BLaER1 treated with 17β-estradiol and CSF1 and Interleukin-3, amounts not matched to agents 10 nM and 100 nM (cell line): ENCODE measurements at regions not wholly inside any gene's neighbourhood (a gene's known extent, or its start where the extent isn't known, plus 50 kb on each side); places are given as distances from the start of the nearest gene placed in this dataset.

Experiments
- H3K27ac ChIP-seq, 11 experiments: shearing (Covaris generic); formaldehyde crosslinking; 2 replicates each; pipeline ENCODE4 v1.8.1; 2022
- H3K27me3 ChIP-seq, 11 experiments: shearing (Covaris generic); formaldehyde crosslinking; 2 replicates each; pipeline ENCODE4 v1.8.1; 2022
- H3K36me3 ChIP-seq, 11 experiments: shearing (Covaris generic); formaldehyde crosslinking; 2 replicates each; pipeline ENCODE4 v1.8.1; 2022
- H3K4me1 ChIP-seq, 10 experiments: shearing (Covaris generic); formaldehyde crosslinking; 2 replicates each; pipeline ENCODE4 v1.8.1; 2022
- H3K4me2 ChIP-seq, 11 experiments: shearing (Covaris generic); formaldehyde crosslinking; 2 replicates each; pipeline ENCODE4 v1.8.1; 2022
- H3K4me3 ChIP-seq, 10 experiments: shearing (Covaris generic); formaldehyde crosslinking; 2 replicates each; pipeline ENCODE4 v1.8.1; 2022
- H3K9ac ChIP-seq, 11 experiments: shearing (Covaris generic); formaldehyde crosslinking; 2 replicates each; pipeline ENCODE4 v1.8.1; 2022
- H3K9me3 ChIP-seq, 11 experiments: shearing (Covaris generic); formaldehyde crosslinking; replicated peaks in 1 of 11; 2 replicates each; pipeline ENCODE4 v1.8.1; 2022
- H4K20me1 ChIP-seq, 11 experiments: shearing (Covaris generic); formaldehyde crosslinking; 2 replicates each; pipeline ENCODE4 v1.8.1; 2022
- Cebpa-rat ChIP-seq, 11 experiments: shearing (Covaris generic); IDR thresholded peaks; 2 replicates each; pipeline ENCODE4 v1.8.1; 2022

- Histone ChIP-seq H3K9ac (no peak overlapping the region), H3K9me3 (peaks cover 0 to 6% (median 0%) of the 10 kb centered on the region in 11 experiments; a peak in 5 of 22 replicates), H3K27ac (no peak overlapping the region), H3K4me3 (no peak overlapping the region), H4K20me1 (no peaks in the 10 kb centered on the region), H3K4me2 (peak overlapping the region in 4 of 11 experiments; percentile 33 to 79 (median 76); a peak in 7 of 22 replicates), H3K4me1 (peaks cover 6 to 45% (median 21%) of the 10 kb centered on the region in 10 experiments; a peak in 19 of 20 replicates), H3K36me3 (no peaks in the 10 kb centered on the region), H3K27me3 (no peaks in the 10 kb centered on the region)
- TF ChIP-seq Cebpa-rat (IDR thresholded peaks at IDR 0.05): no peak
These were observed 246.9 kb upstream of the GLI3 start for GRCh38 chr7:42483886-42484285.

- TF ChIP-seq Cebpa-rat (IDR thresholded peaks at IDR 0.05): no peak
- H3K4me2 ChIP-seq: peak overlapping the region in 1 of 11 experiments; percentile 17; a peak in 1 of 22 replicates
- no peaks in the 10 kb centered on the region for H3K36me3 ChIP-seq
- H3K27ac ChIP-seq: no peak overlapping the region
- H3K9ac ChIP-seq: no peak overlapping the region
- no peaks in the 10 kb centered on the region for H4K20me1 ChIP-seq
- peaks cover 6 to 45% (median 21%) of the 10 kb centered on the region in 10 experiments; a peak in 19 of 20 replicates for H3K4me1 ChIP-seq
- peaks cover 10 to 30% (median 17%) of the 10 kb centered on the region in 11 experiments; a peak in 18 of 22 replicates for H3K9me3 ChIP-seq
- no peak overlapping the region for H3K4me3 ChIP-seq
- H3K27me3 ChIP-seq: no peaks in the 10 kb centered on the region
These were observed 243.0 kb upstream of the GLI3 start for GRCh38 chr7:42479816-42480633.

GRCh38 chr7:42479452-42479815 lies 242.4 kb upstream of the GLI3 start:
- Histone ChIP-seq H3K27me3 (no peaks in the 10 kb centered on the region), H3K4me2 (no peak overlapping the region), H3K9ac (no peak overlapping the region), H3K36me3 (no peaks in the 10 kb centered on the region), H3K27ac (no peak overlapping the region), H4K20me1 (no peaks in the 10 kb centered on the region), H3K4me3 (no peak overlapping the region), H3K9me3 (peaks cover 10 to 30% (median 19%) of the 10 kb centered on the region in 11 experiments; a peak in 18 of 22 replicates), H3K4me1 (peaks cover 6 to 43% (median 21%) of the 10 kb centered on the region in 10 experiments; a peak in 19 of 20 replicates)
- no peak for TF ChIP-seq Cebpa-rat (IDR thresholded peaks at IDR 0.05)

- H3K4me2 ChIP-seq: no peak overlapping the region
- H3K9me3 ChIP-seq: peaks cover 10 to 30% (median 21%) of the 10 kb centered on the region in 11 experiments; a peak in 18 of 22 replicates
- H3K27me3 ChIP-seq: no peaks in the 10 kb centered on the region
- H3K4me3 ChIP-seq: no peak overlapping the region
- peaks cover 6 to 36% (median 21%) of the 10 kb centered on the region in 10 experiments; a peak in 19 of 20 replicates for H3K4me1 ChIP-seq
- no peak overlapping the region for H3K9ac ChIP-seq
- no peak overlapping the region for H3K27ac ChIP-seq
- no peak for TF ChIP-seq Cebpa-rat (IDR thresholded peaks at IDR 0.05)
- H3K36me3 ChIP-seq: no peaks in the 10 kb centered on the region
- H4K20me1 ChIP-seq: no peaks in the 10 kb centered on the region
These were observed 241.7 kb upstream of the GLI3 start for GRCh38 chr7:42478717-42479116.

- Histone ChIP-seq H3K9ac (no peak overlapping the region), H3K9me3 (peaks cover 10 to 43% (median 23%) of the 10 kb centered on the region in 11 experiments; a peak in 20 of 22 replicates)
- no peak for TF ChIP-seq Cebpa-rat (IDR thresholded peaks at IDR 0.05)
These were observed 239.2 kb upstream of the GLI3 start for GRCh38 chr7:42476255-42476654.

GRCh38 chr7:42475082-42475481 lies 238.1 kb upstream of the GLI3 start:
- H3K27me3 ChIP-seq: no peaks in the 10 kb centered on the region

More at GRCh38 chr7:42476255-42476654, 239.2 kb upstream of the GLI3 start:
- H3K36me3 ChIP-seq: no peaks in the 10 kb centered on the region
- H3K27ac ChIP-seq: no peak overlapping the region
- H3K4me3 ChIP-seq: no peak overlapping the region
- no peaks in the 10 kb centered on the region for H3K27me3 ChIP-seq
- peaks cover 0 to 11% (median under 1%) of the 10 kb centered on the region in 10 experiments; a peak in 8 of 20 replicates for H3K4me1 ChIP-seq
- H3K4me2 ChIP-seq: no peak overlapping the region
- no peaks in the 10 kb centered on the region for H4K20me1 ChIP-seq

GRCh38 chr7:42473099-42473498 lies 236.1 kb upstream of the GLI3 start:
- no peaks in the 10 kb centered on the region for H3K27me3 ChIP-seq
- no peaks in the 10 kb centered on the region for H4K20me1 ChIP-seq
- TF ChIP-seq Cebpa-rat (IDR thresholded peaks at IDR 0.05): no peak
- no peak overlapping the region for H3K4me3 ChIP-seq
- no peak overlapping the region for H3K27ac ChIP-seq
- H3K9ac ChIP-seq: no peak overlapping the region
- no peaks in the 10 kb centered on the region for H3K36me3 ChIP-seq
- peaks cover 8 to 33% (median 16%) of the 10 kb centered on the region in 11 experiments; a peak in 20 of 22 replicates for H3K9me3 ChIP-seq
- H3K4me2 ChIP-seq: no peak overlapping the region
- peaks cover 0 to 18% (median 8%) of the 10 kb centered on the region in 10 experiments; a peak in 10 of 20 replicates for H3K4me1 ChIP-seq

More at GRCh38 chr7:42475082-42475481, 238.1 kb upstream of the GLI3 start:
- H3K4me3 ChIP-seq: no peak overlapping the region
- no peak overlapping the region for H3K4me2 ChIP-seq
- no peak overlapping the region for H3K9ac ChIP-seq
- 0 out of 20 replicates have a peak, but pooled peaks cover 0 to 2% (median 0%) of the 10 kb centered on the region in 10 experiments for H3K4me1 ChIP-seq
- H3K27ac ChIP-seq: no peak overlapping the region
- H3K36me3 ChIP-seq: no peaks in the 10 kb centered on the region
- H4K20me1 ChIP-seq: no peaks in the 10 kb centered on the region
- H3K9me3 ChIP-seq: peaks cover 10 to 45% (median 24%) of the 10 kb centered on the region in 11 experiments; a peak in 20 of 22 replicates
- TF ChIP-seq Cebpa-rat (IDR thresholded peaks at IDR 0.05): no peak

GRCh38 chr7:42471573-42472174 lies 234.7 kb upstream of the GLI3 start:
- Histone ChIP-seq H3K4me1 (peaks cover 0 to 23% (median 9%) of the 10 kb centered on the region in 10 experiments; a peak in 10 of 20 replicates), H3K36me3 (no peaks in the 10 kb centered on the region), H3K9me3 (peaks cover 0 to 21% (median 6%) of the 10 kb centered on the region in 11 experiments; a peak in 9 of 22 replicates), H3K27ac (no peak overlapping the region), H3K9ac (no peak overlapping the region), H4K20me1 (no peaks in the 10 kb centered on the region), H3K4me2 (peak overlapping the region in 1 of 11 experiments; percentile 2; a peak in 1 of 22 replicates), H3K4me3 (no peak overlapping the region), H3K27me3 (no peaks in the 10 kb centered on the region)
- TF ChIP-seq Cebpa-rat (IDR thresholded peaks at IDR 0.05): no peak

- Histone ChIP-seq H3K27me3 (no peaks in the 10 kb centered on the region), H3K9me3 (peaks cover 0 to 21% (median 9%) of the 10 kb centered on the region in 11 experiments; a peak in 12 of 22 replicates), H3K4me3 (no peak overlapping the region), H4K20me1 (no peaks in the 10 kb centered on the region), H3K36me3 (no peaks in the 10 kb centered on the region), H3K4me1 (peaks cover 0 to 23% (median 9%) of the 10 kb centered on the region in 10 experiments; a peak in 10 of 20 replicates), H3K9ac (no peak overlapping the region), H3K27ac (no peak overlapping the region), H3K4me2 (peak overlapping the region in 5 of 11 experiments; percentile 35 to 52 (median 38); a peak in 6 of 22 replicates)
- no peak for TF ChIP-seq Cebpa-rat (IDR thresholded peaks at IDR 0.05)
These were observed 232.3 kb upstream of the GLI3 start for GRCh38 chr7:42469341-42469740.
